H1 (cell line): ENCODE measurements at regions not wholly inside any gene's neighbourhood (a gene's known extent, or its start where the extent isn't known, plus 50 kb on each side); places are given as distances from the start of the nearest gene placed in this dataset.

ENCODE experiments used
- BACH1 ChIP-seq: IDR thresholded peaks from 2 replicates; pipeline ENCODE4 v1.6.1; 2012; ENCODE audit warnings: low read length, improper control_type of control experiment
- EP300 ChIP-seq, 2 experiments: IDR thresholded peaks; 1 replicate in 1 of 2; 2 replicates in 1 of 2; pipeline ENCODE4 v1.6.1; 2011 to 2012; ENCODE audit warnings: low read depth in 2 of 2, low read length in 2 of 2, mild to moderate bottlenecking in 2 of 2, borderline replicate concordance in 1 of 2, inconsistent platforms in 1 of 2, moderate library complexity in 1 of 2
- JUND ChIP-seq: IDR thresholded peaks from 2 replicates; pipeline ENCODE4 v1.6.1; 2011; ENCODE audit warnings: mild to moderate bottlenecking, improper control_type of control experiment, low read length
- MAFK ChIP-seq: IDR thresholded peaks from 2 replicates; pipeline ENCODE4 v1.6.1; 2012; ENCODE audit warnings: low read depth, mild to moderate bottlenecking, improper control_type of control experiment, low read length
- POLR2A ChIP-seq, 2 experiments: IDR thresholded peaks; 1 replicate in 1 of 2; 2 replicates in 1 of 2; pipeline ENCODE4 v1.6.1; 2011; ENCODE audit warnings: low read depth in 2 of 2, low read length in 2 of 2, mild to moderate bottlenecking in 2 of 2; ENCODE audit errors: control extremely low read depth in 1 of 2
- POLR2AphosphoS5 ChIP-seq: IDR thresholded peaks from 2 replicates; pipeline ENCODE4 v1.6.1; 2011; ENCODE audit warnings: low read depth, low read length
- RFX5 ChIP-seq: IDR thresholded peaks from 2 replicates; pipeline ENCODE4 v1.6.1; 2011; ENCODE audit warnings: low read depth, low read length, improper control_type of control experiment, borderline replicate concordance
- SAP30 ChIP-seq: fragments of 300-600 bp; sonication (generic); IDR thresholded peaks from 2 replicates; pipeline ENCODE4 v1.7.1; 2012; ENCODE audit warnings: low read length, moderate library complexity, mild to moderate bottlenecking, inconsistent platforms; ENCODE audit not compliant: insufficient read depth, insufficient replicate concordance
- TAF1 ChIP-seq: IDR thresholded peaks from 2 replicates; pipeline ENCODE4 v1.6.1; 2011; ENCODE audit warnings: mild to moderate bottlenecking, low read depth, low read length
- TAF7 ChIP-seq: optimal IDR thresholded peaks from 2 replicates; pipeline ENCODE3; 2011; ENCODE audit warnings: low read depth, mild to moderate bottlenecking, inconsistent platforms, low read length, moderate library complexity, borderline replicate concordance
- TF ChIP-seq, protein P1 (sequence below), 3 experiments: IDR thresholded peaks; 1 replicate in 2 of 3; 2 replicates in 1 of 3; pipeline versions ENCODE4 v1.5.1 to v1.6.1; 2011; ENCODE audit warnings: low read length in 3 of 3, mild to moderate bottlenecking in 3 of 3, inconsistent platforms in 2 of 3, low read depth in 1 of 3, moderate library complexity in 1 of 3; ENCODE audit not compliant: insufficient read depth in 1 of 3; ENCODE audit errors: control extremely low read depth in 1 of 3
- TF ChIP-seq, protein P2 (sequence below): IDR thresholded peaks from 2 replicates; pipeline ENCODE4 v1.6.1; 2012; ENCODE audit warnings: inconsistent platforms

DNA sequence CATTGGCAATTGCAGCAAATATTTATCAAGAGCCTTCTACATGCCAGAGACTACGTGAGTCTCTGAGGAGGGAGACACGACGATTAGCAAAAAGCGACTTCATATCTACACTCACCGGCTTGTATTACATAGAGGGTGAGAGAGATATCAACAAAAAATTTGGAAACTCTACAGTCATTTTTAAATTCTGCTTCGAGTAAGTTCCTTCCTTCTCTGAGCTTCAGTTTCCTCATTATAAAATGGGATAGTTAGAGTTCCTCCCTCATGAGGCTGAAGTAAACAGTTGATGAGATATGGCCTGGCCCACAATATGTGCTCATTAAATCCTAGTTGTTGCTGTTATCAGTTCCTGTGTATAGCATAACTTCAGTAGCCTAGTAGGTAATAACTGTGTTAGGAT is 64.1 kb upstream of the SIRPA start:
- TF ChIP-seq, protein P1, sequence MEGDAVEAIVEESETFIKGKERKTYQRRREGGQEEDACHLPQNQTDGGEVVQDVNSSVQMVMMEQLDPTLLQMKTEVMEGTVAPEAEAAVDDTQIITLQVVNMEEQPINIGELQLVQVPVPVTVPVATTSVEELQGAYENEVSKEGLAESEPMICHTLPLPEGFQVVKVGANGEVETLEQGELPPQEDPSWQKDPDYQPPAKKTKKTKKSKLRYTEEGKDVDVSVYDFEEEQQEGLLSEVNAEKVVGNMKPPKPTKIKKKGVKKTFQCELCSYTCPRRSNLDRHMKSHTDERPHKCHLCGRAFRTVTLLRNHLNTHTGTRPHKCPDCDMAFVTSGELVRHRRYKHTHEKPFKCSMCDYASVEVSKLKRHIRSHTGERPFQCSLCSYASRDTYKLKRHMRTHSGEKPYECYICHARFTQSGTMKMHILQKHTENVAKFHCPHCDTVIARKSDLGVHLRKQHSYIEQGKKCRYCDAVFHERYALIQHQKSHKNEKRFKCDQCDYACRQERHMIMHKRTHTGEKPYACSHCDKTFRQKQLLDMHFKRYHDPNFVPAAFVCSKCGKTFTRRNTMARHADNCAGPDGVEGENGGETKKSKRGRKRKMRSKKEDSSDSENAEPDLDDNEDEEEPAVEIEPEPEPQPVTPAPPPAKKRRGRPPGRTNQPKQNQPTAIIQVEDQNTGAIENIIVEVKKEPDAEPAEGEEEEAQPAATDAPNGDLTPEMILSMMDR (IDR thresholded peaks at IDR 0.05; ENCODE audit: control extremely low read depth in 1 of 3, insufficient read depth in 1 of 3, low read depth in 1 of 3, low read length in 3 of 3), result no peak
- TF ChIP-seq TAF1 (no peak), POLR2A (IDR thresholded peaks at IDR 0.05; ENCODE audit: control extremely low read depth in 1 of 2, low read depth in 2 of 2, low read length in 2 of 2) (no peak), EP300 (IDR thresholded peaks at IDR 0.05; ENCODE audit: borderline replicate concordance in 1 of 2, low read depth in 2 of 2, low read length in 2 of 2) (no peak), RFX5 (no peak), SAP30 (no peak), BACH1 (no peak), MAFK (no peak), JUND (no peak), TAF7 (no peak), POLR2AphosphoS5 (no peak)
- TF ChIP-seq, protein P2, sequence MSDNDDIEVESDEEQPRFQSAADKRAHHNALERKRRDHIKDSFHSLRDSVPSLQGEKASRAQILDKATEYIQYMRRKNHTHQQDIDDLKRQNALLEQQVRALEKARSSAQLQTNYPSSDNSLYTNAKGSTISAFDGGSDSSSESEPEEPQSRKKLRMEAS, result no peak
